CD4-positive, alpha-beta T cell treated with Interleukin-6 for 4 hours (primary cell): ENCODE measurements at regions not wholly inside any gene's neighbourhood (a gene's known extent, or its start where the extent isn't known, plus 50 kb on each side); places are given as distances from the start of the nearest gene placed in this dataset.

ENCODE experiments used
- DNase-seq: peaks from one replicate; pipeline ENCODE4 v3.0.0-alpha.2; 2020; ENCODE audit warnings: mixed read lengths

DNA sequence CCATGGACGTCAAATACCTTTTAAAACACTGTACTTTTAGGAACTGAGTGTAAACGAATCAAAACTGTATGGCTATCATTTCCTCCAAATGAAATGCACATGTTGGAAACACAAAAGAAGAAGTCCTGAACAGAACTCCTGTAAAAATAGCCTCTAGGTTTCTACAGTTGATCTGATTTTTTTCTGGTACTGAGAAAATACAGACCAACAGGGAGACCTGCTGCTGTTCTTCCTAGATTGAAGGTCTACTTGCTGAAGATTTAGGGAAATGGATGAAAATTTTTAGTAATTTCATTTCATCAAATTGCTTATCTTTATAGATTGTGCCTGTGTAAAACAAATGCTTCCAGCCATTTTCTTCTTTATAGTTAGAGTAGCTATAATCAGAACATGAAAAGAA is 520.4 kb downstream of the SLITRK6 start:
- no peak for DNase-seq

DNA sequence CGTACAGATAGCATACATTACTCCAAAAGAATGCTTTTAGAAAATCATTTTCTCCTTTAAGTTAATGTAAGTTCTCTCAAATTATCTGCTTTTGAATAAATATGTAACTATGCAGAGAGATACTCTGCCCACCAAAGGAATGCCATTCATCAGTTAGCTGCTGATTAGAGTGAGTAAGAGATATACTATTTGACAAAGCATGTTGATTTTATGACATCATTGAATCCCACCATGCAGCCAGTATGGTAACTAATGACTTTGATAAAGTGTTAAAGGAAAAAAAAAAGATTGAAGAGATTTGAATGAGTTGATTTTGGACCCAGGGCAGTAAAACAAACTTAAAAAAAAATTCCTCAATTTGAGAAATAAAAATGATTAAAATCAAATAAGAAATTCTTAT is 521.5 kb downstream of the SLITRK6 start:
- no peak for DNase-seq

DNA sequence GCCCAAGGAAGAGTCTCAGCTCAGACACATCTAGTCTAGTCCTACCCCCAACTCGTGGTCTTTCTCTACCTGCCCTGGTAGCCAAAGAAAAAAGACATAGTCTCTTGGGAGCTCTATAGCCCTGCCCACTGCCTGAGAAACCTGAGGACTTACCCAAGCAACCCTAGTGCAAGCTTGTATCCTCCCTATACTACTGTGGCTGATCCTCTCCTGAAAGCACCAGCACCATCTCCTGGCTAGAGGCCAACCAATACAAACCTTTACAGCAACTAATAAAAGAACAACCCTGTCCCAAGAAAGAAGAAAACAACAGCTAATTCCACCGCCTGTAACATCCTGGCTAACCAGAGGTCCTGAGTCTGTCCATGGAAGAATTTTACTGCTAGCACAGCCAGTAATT is 532.4 kb downstream of the SLITRK6 start:
- no peak for DNase-seq

DNA sequence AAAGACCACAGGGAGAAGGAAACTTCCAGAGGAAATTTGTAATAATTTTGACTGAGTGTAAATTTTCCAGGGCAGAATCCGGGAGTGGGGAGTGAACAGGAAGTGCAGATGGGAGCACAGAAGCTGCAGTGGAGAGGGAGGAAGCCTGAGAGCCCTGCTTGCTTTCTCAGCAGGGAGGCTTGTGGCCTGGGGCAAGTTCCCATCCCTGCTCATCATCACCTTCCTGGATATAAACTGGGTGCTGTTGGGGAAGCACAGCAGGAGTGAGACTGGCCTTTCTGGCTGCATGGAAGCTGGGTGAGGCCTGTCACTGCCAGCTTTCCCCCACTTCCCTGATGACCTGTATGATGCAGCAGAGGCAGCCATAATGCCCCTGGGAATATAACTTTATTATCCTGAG is 532.9 kb downstream of the SLITRK6 start:
- no peak for DNase-seq

DNA sequence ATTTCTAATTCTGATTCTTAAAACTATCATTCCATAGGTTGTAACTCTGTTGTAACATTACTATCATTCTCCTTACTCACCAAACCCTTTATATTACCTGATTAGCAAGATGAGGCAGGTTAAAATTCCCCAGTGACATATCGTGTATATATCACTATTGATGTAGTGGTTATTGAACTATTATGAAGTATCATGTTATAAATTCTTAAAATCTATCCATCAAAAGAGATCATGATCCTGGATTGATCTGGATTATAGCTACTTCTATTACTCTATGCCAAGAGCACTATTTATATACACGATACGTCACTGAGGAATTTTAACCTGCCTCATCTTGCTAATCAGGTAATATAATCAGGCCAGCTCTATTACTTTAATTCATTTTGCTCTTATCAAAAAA is 533.9 kb downstream of the SLITRK6 start:
- DNase-seq, result no peak

DNA sequence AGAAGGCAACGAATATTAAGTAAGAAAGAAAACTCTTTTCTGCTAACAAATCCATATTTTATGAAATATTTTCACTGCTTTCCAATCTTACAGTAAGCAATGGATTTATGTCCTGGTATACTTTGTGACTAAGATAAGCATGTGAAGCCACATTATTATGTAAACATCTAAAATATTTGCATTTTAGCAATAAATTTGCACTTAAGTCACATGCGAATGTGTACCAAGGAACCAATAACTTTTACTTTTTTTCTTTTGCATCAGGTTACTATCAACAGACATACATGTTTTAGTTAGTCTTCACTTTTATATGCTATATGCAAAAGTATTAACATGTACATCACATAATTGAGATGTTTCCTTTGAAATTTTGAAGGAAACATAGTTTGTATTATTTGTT is 536.7 kb downstream of the SLITRK6 start:
- DNase-seq, result no peak

DNA sequence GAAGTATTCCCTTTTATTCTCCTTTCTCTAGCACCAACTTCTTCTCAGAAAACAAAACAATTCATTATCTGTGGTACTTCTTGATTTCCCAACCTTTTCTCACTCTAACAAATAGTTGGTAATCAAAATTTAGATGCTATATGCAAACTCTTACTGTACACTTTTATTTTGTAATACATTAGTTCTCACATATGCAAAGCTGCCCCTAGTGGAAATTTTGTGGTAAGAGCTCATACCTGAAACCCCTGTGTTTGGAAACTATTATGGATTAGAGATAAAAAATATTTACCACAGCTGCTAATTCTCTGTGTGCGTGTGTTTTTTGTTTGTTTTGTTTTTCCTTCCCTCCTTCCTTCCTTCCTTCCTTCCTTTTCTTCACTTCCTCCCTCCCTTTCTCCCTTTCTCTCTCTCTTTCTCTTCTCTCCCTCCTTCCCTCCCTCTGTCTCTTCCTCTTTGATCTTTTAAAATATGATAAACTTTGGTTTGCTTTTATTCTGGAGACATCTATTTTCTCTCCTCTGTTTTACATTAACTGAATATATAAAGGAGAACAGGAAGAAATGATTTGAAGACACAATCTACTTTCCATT is 537.4 kb downstream of the SLITRK6 start:
- no peak for DNase-seq

DNA sequence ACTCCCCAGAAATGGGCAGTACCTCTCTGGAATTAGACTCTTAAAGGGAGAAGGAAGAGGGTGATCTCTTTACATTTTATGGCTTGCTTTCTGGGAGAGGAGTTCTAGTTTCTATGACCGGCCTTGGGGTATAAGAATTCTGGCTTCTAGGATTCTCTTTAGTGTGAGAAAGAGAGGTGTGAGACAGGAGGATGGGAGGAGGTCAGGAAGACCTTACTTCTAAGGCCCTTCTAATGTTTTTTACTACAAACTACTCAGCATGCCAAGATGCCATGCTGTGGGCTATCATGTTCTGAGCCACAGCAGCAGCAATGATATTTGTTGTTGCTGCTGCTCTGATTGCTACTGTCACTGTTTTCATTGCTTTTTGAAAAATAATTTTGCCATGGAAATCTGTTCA is 538.3 kb downstream of the SLITRK6 start:
- DNase-seq, result no peak

DNA sequence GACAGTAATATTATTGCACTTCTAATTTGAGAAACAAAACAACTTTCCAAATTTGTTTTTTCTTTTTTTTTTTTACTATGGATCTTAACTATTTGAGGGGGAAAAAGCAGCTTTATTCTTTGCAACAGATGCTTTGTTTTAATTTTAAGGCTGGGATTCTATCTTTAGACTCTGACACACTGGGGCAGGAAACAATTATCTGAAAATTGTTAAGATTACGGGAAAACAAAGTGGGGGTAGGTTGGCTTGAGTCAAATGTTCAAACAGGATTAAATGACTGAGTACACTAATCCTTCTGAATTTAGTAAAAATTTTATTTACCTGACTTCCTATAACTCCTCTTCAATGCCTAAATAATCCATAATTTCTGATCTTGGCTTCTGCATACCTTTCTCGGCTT is 543.2 kb downstream of the SLITRK6 start:
- no peak for DNase-seq

DNA sequence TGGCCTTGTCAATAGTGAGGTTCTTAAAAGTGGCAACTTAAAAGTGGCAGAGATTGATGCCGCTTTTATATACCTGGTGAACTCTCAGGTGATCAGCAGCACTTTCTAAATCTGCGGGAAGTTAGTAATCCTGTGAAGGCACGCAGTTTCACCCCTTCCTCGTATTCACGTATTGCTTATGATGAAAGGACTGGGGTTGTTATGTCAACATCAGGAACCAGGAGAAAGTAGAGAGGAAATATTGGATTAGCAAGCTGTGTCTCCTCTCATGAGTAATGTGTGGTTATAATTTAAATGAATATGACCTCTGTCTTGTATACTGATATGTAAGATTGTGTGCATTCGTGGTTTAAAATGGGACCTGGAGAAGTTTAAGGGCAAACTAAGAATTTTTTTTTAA is 544.6 kb downstream of the SLITRK6 start:
- DNase-seq, result no peak

DNA sequence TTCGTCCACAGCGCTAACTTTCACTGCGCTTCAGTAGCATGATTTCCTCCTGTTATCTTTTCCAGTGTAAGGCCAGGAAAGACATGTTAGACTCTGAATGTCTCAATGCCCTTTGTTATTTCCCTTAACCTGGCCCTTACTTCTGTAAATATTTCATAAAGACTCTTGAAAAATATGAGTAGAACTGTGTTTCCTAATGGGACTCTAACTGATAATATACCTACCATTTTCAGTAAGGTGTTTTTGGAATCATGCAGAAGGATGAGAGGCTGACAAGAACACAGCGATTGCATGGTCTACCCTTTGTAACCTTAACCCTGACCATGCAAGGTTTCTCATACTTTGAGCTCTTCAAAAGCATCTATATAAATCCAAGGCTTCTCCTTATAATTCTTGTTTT is 550.1 kb downstream of the SLITRK6 start:
- no peak for DNase-seq

DNA sequence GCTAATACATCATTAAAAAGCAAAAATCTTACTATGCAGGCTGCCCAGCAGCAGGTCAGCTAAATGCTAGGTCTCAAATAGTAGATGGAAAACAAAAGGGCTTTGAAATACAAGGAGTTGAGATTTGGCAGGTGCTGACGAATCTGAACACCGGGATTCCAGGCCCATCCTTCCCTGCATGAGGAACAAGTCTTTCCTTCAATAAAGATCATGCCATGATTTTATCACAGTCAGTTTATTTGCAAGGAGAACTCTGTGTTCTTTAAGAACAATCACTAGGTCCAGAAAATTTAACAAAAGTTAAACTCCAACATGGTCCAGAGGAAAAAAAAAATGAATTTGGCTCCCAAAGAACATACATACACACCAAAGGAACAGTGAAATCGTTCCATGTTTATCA is 551.4 kb downstream of the SLITRK6 start:
- DNase-seq, result no peak

DNA sequence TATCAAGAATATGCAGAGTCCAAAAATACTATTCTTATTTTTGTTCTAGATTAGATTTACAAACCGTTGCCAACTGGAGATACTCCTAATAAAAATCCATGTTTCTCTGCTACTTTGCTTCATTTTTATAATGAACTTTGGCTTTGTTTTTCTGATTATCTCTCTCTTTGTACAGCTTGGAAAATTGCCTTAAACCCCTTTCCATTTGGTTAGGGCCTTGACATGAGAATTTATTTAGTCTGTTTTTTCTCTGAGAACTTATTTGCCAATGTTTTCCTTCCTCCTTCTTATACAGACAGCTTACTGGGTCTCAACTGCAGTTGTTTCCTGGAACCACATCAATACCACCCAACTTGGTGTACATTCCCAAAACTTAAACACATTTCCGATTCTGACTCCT is 555.4 kb downstream of the SLITRK6 start:
- no peak for DNase-seq

DNA sequence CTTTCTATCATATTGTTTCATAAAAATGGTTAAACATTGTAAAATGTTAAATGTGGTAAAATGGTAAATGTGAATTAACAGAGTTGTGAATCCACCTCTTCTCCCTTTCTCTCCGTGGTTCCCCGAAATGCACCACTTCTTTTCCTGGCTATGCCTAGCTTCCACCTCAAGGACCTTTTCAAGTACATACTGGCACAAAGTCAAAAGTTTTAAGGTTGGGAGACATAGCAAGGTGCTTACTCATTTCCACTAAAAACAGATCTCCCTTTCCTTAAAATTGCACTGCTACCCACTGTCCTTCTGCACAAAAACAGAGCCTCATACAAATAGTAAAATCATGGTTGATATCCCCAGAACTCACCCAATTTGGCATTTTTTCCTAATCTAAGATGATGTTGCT is 558.2 kb downstream of the SLITRK6 start:
- DNase-seq, result no peak

DNA sequence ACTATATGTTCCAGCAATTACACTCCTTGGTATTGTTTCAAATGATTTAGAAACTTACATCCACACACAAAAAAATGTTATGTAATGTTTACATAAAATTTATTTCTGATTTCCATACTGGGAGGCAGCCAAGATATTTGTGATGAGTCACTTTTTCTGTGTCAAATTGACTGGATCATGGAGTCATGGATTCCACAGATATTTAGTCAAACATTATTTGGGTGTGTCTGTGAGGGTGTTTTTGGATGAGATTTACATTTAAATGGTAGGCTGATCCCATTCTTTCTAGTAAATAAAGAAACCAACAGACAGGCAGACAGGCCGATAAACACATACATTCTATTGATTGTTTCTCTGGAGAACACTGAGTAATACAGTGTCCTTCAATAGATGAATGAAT is 562.8 kb downstream of the SLITRK6 start:
- no peak for DNase-seq

DNA sequence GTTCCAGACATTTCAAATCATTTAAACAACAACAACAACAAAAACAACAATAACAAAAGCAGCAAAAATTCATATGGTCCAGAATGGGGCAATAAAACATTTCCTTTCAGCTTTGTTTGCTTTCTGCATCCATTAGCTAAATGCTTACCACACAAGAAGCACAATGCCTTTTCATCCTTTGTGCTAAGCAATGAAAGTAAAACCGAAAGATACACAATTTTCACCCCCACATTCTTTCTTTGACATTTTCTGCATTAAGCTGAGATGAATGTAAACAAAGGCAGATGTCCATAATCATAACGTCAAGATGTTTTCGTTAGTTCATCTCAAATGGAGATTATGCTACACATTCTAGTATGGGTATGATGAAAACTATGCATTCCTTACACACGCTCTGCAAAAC is 568.5 kb downstream of the SLITRK6 start:
- no peak for DNase-seq

DNA sequence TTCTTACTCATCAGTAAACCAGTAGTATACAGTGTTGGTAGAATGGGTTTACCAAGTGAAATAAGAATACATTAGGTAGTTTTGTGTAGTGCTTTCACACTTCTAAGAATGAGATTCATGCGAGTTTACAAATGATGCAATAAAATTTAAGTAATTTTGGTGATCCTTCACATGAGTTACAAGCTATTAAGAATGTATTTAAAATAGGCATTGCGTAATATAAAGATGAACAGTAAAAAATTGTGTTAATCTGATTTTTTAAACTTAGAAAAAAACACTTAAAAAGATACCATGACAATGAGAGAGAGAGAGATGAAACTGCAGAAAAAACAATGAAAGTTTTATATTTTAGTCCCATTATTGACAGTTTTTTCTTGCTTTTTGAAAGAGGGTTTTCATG is 570.5 kb downstream of the SLITRK6 start:
- DNase-seq, result no peak

DNA sequence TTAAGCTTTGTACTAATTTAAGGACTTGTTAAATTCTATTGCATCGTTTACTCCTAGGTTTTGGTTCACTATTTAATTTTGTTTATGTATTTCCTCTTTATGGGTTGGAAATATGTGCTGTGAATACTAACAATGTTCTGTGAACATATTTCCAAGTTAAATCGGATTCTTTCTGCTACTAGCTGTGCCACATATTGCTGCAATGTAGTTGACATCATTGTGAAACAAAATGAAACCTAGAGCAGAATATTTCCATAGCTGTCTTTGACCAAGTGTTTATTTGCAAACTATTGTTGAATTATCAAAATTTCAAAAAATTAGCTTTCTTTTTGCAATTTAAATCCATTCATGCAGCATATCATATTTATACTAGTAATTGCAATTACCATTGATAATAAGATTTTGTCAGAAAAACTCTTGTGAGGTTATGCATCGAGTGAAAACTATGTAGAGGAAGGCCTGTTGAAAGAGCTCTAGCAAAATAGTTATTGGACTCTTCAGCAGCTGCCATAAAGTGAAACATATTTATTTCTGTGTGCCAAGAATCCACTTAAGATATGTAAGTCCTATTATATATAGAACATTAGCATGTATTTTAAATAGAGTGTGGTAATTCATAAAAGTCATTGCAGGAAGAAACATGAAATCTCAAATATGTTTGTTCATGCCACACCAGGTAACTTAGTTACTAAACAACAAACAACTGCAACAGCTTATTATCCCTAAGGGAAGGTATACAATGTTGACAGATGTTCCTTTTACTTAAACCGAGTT is 575.1 kb downstream of the SLITRK6 start:
- DNase-seq, result no peak

DNA sequence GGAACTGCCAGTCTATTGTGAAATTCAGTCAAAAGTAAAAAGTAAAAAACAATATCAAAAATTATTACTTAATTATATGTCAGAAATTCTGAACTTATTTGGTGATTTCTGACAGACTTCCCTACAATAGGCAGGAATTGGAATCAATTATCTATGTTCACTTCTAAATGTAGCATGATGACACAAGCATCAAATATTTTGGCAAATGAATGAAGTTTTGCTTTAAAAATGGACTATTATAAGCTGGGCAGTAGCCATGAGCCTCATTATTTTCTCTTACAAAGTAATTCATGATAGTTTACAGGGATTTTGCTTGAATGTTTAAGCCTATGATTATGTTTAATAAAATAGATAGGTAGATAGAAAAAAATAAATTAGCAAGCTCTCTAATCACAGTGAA is 582.6 kb downstream of the SLITRK6 start:
- no peak for DNase-seq

DNA sequence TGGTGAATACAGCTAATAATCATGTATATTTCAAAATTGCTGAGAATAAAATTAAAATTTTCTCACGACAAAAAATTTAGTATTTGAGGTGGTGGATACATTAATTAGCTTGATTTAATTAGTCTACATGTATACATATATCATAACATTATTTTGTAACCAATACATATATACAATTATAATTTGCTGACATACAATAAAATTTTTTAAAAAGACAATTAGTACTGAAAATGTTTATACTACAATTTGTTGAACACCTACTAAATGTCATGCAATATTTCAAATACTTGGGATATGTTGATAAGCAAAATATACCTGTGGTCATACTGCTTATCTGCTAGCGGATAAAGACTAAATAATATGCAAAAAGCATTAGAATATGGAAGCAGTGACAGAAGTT is 586.5 kb downstream of the SLITRK6 start:
- DNase-seq, result no peak

DNA sequence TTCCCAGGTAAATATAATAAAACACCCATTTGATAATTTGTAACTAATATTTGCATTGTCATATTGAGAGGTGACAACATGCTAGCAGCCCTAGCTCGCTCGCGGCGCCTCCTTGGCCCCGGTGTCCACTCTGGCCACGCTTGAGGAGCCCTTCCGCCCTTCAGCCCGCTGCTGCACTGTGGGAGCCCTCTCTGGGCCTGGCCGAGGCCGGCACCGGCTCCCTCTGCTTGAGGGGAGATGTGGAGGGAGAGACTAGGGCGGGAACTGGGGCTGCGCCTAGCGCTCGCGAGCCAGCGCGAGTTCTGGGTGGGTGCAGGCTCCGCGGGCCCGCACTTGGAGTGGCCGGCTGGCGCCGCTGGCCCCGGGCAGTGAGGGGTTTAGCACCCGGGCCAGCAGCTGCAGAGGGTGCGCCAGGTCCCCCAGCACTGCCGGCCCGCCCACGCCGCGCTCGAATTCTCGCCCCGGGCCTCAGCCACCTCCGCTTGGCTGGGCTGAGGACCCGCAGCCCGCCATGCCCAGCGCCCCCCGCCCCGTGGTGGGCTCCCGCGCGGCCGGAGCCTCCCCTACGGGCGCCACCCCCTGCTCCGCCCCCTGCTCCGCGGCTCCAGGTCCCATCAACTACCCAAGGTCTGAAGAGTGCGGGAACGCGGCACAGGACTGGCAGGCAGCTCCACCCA is 594.4 kb downstream of the SLITRK6 start:
- no peak for DNase-seq

DNA sequence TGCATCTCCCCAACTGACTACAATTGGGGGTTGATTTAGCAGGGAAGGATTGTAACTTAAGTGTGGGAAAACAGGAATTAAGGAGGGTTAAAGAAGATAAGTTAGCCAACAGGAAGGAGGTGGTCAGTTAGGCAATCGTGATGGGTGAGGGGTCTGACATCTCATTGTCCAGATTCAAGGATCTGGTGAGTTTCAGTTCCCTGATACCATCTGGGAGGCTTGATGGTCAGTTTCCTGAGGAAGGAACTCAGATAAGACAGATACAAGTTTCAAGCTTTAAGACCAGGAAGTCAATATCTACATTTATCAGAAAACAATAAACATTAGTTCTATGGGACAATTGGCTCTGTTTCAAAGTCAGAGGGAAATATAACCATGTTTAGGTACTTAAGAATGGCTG is 601.8 kb downstream of the SLITRK6 start:
- DNase-seq, result no peak

DNA sequence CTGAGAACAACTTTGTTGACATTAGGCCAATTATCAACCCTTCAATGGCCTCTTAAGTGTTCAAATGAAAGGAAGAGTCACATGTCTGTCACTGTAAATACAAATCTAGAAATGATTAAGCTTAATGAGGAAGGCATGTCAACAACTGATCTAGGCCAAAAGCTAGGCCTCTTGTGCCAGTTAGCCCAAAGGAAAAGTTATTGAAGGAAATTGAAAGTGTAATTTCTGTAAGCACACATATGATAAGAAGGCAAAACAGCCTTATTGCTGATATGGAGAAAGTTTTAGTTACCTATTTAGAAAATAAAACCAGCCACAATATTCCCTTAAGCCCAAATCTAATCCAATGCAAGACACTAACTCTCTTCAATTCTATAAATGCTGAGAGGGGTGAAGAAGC is 604.7 kb downstream of the SLITRK6 start:
- DNase-seq, result no peak

DNA sequence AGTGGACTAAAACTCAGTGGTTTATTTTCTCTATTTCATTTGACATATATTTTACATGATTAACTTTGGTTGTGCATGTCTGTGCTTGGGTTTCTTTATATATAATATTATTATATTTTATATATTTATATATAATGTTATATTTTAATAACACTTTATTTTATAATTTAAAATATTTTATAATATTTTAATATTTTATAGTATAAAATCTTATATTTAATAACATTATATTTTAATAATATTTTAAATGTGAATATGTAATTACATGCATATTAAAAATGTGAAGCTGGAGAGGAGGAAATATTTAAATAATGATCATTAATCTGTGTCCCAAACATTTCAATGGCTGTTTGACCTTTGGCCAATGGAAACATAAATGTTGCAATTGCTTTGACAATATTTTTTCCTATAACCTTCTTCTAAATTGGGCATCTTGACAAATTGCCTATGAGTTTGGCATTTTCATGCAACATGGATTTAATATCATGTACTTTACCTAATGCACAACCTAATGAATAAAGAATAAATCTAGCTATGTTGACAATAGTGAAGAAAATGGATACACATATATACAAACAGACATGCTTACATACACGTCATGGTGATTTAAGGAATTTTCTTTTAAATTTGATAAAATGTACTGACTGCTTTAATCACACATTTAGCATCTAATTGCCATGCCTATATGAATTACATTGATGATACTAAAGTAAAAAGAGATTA is 607.1 kb downstream of the SLITRK6 start:
- no peak for DNase-seq
